GM12878 (cell line): ENCODE measurements at regions not wholly inside any gene's neighbourhood (a gene's known extent, or its start where the extent isn't known, plus 50 kb on each side); places are given as distances from the start of the nearest gene placed in this dataset.

Source experiments
- ATAC-seq: fragments of 200-7000 bp; cut with Tn5 transposase; 3 replicates; pipeline ENCODE4 v1.9.1; 2020; ENCODE audit warnings: mild to moderate bottlenecking, moderate library complexity
- BruUV-seq: library from RNA; stranded (reverse); fragments of 400-500 nt; replicated peaks from 2 replicates; lab custom pipeline; 2021; lab: Mats Ljungman, UMichigan
- CTCF ChIA-PET: fragments of 300-600 bp; sonication (Branson Sonifier 250); formaldehyde crosslinking; extraction: SDS; loops from one replicate; lab custom pipeline; 2021; ENCODE audit warnings: inconsistent platforms; lab: Yijun Ruan, JAX
- POLR2A ChIA-PET: fragments of 350-600 bp; formaldehyde crosslinking; extraction: SDS; loops from one replicate; lab custom pipeline; 2021; ENCODE audit warnings: inconsistent platforms; lab: Charles Lee
- RAD21 ChIA-PET: fragments of 300-600 bp; sonication (Branson Sonifier 250); formaldehyde crosslinking; loops from one replicate; lab custom pipeline; 2023; ENCODE audit warnings: antibody characterized with exemption; ENCODE audit not compliant: unreplicated experiment; lab: Charles Lee
- SMC1A ChIA-PET: fragments of 300-600 bp; sonication (Branson Sonifier 250); formaldehyde crosslinking; loops from one replicate; lab custom pipeline; 2023; ENCODE audit not compliant: unreplicated experiment, uncharacterized antibody; lab: Charles Lee
- DNase-seq: peaks from one replicate; pipeline ENCODE4 v3.0.0-alpha.2; 2011; ENCODE audit warnings: low read depth, low spot score
- FAIRE-seq: peaks from 3 replicates; lab custom pipeline; 2011; peaks lifted over from hg19 to GRCh38; lab: Jason Lieb, UNC
- H2AFZ ChIP-seq: 2 replicates; pipeline ENCODE4 v1.6.0; 2011; ENCODE audit warnings: low read depth, low read length, control low read depth; ENCODE audit not compliant: control insufficient read depth
- H3K27ac ChIP-seq: 2 replicates; pipeline ENCODE4 v1.5.1; 2011; ENCODE audit warnings: control low read depth; ENCODE audit not compliant: control insufficient read depth, insufficient read depth
- H3K27me3 ChIP-seq, 2 experiments: replicated peaks in 1 of 2; 2 replicates each; pipeline versions ENCODE4 v1.6.0 to v1.6.1; 2011; ENCODE audit warnings: low read length in 1 of 2; ENCODE audit not compliant: control insufficient read depth in 2 of 2, insufficient read depth in 2 of 2
- H3K36me3 ChIP-seq, 2 experiments: 2 replicates each; pipeline ENCODE4 v1.5.1; 2011; ENCODE audit warnings: low read length in 1 of 2; ENCODE audit not compliant: control insufficient read depth in 2 of 2, insufficient read depth in 2 of 2
- H3K4me1 ChIP-seq: 2 replicates; pipeline ENCODE4 v1.6.1; 2011; ENCODE audit warnings: mild to moderate bottlenecking, low read length, moderate library complexity, mixed read lengths; ENCODE audit not compliant: control insufficient read depth, insufficient read depth
- H3K4me2 ChIP-seq: 2 replicates; pipeline ENCODE4 v1.6.0; 2011; ENCODE audit warnings: control low read depth; ENCODE audit not compliant: control insufficient read depth, insufficient read depth
- H3K4me3 ChIP-seq: fragments of 200-600 bp; sonication (generic); 2 replicates; pipeline ENCODE4 v1.5.1; 2016
- H3K79me2 ChIP-seq: 2 replicates; pipeline ENCODE4 v1.6.0; 2011; ENCODE audit warnings: low read length; ENCODE audit not compliant: control insufficient read depth, insufficient read depth
- H3K9ac ChIP-seq: 2 replicates; pipeline ENCODE4 v1.8.0; 2011; ENCODE audit warnings: low read length, control low read depth, mixed read lengths; ENCODE audit not compliant: control insufficient read depth, insufficient read depth
- H3K9me3 ChIP-seq: replicated peaks from 3 replicates; pipeline ENCODE4 v1.5.1; 2011; ENCODE audit warnings: mild to moderate bottlenecking, low read length; ENCODE audit not compliant: control insufficient read depth, insufficient read depth
- H4K20me1 ChIP-seq: 2 replicates; pipeline ENCODE4 v1.6.0; 2011; ENCODE audit not compliant: control insufficient read depth, insufficient read depth
- BACH1 ChIP-seq: fragments of 450-650 bp; IDR thresholded peaks from 2 replicates; pipeline ENCODE4 v1.6.1; 2017; ENCODE audit warnings: mild to moderate bottlenecking, borderline replicate concordance
- CBFB ChIP-seq: IDR thresholded peaks from 2 replicates; pipeline ENCODE4 v1.6.1; 2016; ENCODE audit warnings: antibody characterized with exemption, low read depth
- CREB1 ChIP-seq: IDR thresholded peaks from 2 replicates; pipeline ENCODE4 v1.6.1; 2012; ENCODE audit warnings: low read depth, mild to moderate bottlenecking, inconsistent platforms
- EGR1 ChIP-seq, 2 experiments: IDR thresholded peaks; 1 replicate in 1 of 2; 2 replicates in 1 of 2; pipeline ENCODE4 v1.6.1; 2011 to 2012; ENCODE audit warnings: low read depth in 2 of 2, low read length in 2 of 2, borderline replicate concordance in 1 of 2, mild to moderate bottlenecking in 1 of 2, moderate library complexity in 1 of 2
- ESRRA ChIP-seq: IDR thresholded peaks from 2 replicates; pipeline ENCODE4 v1.6.1; 2012; ENCODE audit warnings: mild to moderate bottlenecking, low read length, improper control_type of control experiment
- MYC ChIP-seq: IDR thresholded peaks from 2 replicates; pipeline ENCODE4 v1.6.1; 2011; ENCODE audit warnings: mild to moderate bottlenecking, low read length, moderate library complexity, inconsistent platforms; ENCODE audit not compliant: insufficient read depth, insufficient replicate concordance, insufficient read length, severe bottlenecking
- NFYB ChIP-seq: IDR thresholded peaks from 2 replicates; pipeline ENCODE4 v1.6.1; 2011; ENCODE audit warnings: low read depth, mild to moderate bottlenecking, low read length, improper control_type of control experiment, moderate library complexity; ENCODE audit not compliant: insufficient read depth
- PAX5 ChIP-seq: IDR thresholded peaks from 2 replicates; pipeline ENCODE4 v1.6.1; 2011; ENCODE audit warnings: low read depth, low read length, borderline replicate concordance
- RB1 ChIP-seq: fragments of 450-650 bp; formaldehyde crosslinking; IDR thresholded peaks from 2 replicates; pipeline ENCODE4 v1.6.1; 2017; ENCODE audit warnings: mild to moderate bottlenecking, borderline replicate concordance
- RBBP5 ChIP-seq: fragments of 200-600 bp; sonication (generic); conservative IDR thresholded peaks from 2 replicates; pipeline ENCODE4 v1.6.1; 2016
- SREBF2 ChIP-seq: IDR thresholded peaks from 2 replicates; pipeline ENCODE4 v1.6.1; 2012; ENCODE audit warnings: mild to moderate bottlenecking, low read length
- SUZ12 ChIP-seq: fragments of 200-600 bp; sonication (generic); IDR thresholded peaks from one replicate; pipeline ENCODE4 v1.6.1; 2018; ENCODE audit warnings: antibody characterized with exemption, mild to moderate bottlenecking; ENCODE audit not compliant: unreplicated experiment
- TCF3 ChIP-seq: IDR thresholded peaks from 2 replicates; pipeline ENCODE4 v1.6.1; 2012; ENCODE audit warnings: low read depth, mild to moderate bottlenecking, low read length, borderline replicate concordance; ENCODE audit not compliant: insufficient read depth
- WGBS: methylation state at CpG from one replicate; pipeline ENCODE4 v1.1.6; 2016; ENCODE audit warnings: low lambda C conversion rate; ENCODE audit not compliant: insufficient replicate concordance, insufficient coverage; ENCODE audit errors: missing lambda C conversion rate; 5-methylcytosine and 5-hydroxymethylcytosine counted together
- in situ Hi-C: fragments of 300-500 bp; cut with MboI; formaldehyde crosslinking; loops from 9 replicates; pipeline ENCODE4 v1.14.3; 2018; ENCODE audit warnings: mixed read lengths
- intact Hi-C: fragments of 100-400 bp; cut with micrococcal nuclease; formaldehyde crosslinking; loops from one replicate; pipeline ENCODE4 v1.14.2; 2022; ENCODE audit not compliant: unreplicated experiment
- TF ChIP-seq, protein P1 (sequence below): IDR thresholded peaks from 2 replicates; pipeline ENCODE4 v1.6.1; 2012; ENCODE audit warnings: low read depth, low read length, improper control_type of control experiment

DNA sequence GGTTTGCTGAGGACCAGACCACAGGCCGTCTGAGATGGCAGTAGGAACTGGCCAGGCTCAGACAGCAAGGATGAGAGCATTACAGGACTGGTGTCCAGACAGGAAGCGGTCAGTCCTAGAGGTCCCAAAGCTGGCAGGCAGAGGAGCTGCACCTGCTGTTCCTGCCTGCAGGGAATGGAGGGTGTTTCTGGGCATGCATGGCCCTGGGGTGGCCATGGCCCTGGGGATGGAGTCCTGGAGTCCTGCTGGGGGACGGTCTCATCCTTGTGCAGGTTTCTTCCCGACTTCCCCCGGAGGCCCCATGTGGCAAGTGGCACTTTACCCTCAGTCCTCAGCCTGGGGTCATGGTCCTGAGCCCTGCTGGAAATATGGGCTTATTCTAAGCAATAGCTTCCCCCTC, 274.9 kb upstream of the ADARB2 start:
- Histone ChIP-seq H3K36me3 (no peaks in the 10 kb centered on the region), H3K27me3 (no peaks in the 10 kb centered on the region), H3K4me2 (no peak overlapping the region), H3K9ac (no peak overlapping the region), H3K4me3 (no peak overlapping the region), H4K20me1 (no peaks in the 10 kb centered on the region), H3K9me3 (no peaks in the 10 kb centered on the region), H2AFZ (no peak overlapping the region), H3K27ac (no peak overlapping the region), H3K4me1 (no peaks in the 10 kb centered on the region), H3K79me2 (no peaks in the 10 kb centered on the region)
- ATAC-seq (no peak), FAIRE-seq (no peak), DNase-seq (no peak)
- POLR2A ChIA-PET, result no interaction called here
- in situ Hi-C loops, result no loop called here
- CTCF ChIA-PET, result no interaction called here
- no TSS peak for BruUV-seq
- SMC1A ChIA-PET, result no interaction called here
- 34% methylated on average over 5 of the region's 5 CpGs for WGBS
- RAD21 ChIA-PET, result no interaction called here
- intact Hi-C loops, result no loop called here
- TF ChIP-seq BACH1 (no peak), RBBP5 (no peak), SUZ12 (no peak), PAX5 (no peak), NFYB (no peak), ESRRA (no peak), SREBF2 (no peak), TCF3 (no peak), RB1 (no peak), CREB1 (no peak), CBFB (no peak), MYC (no peak), EGR1 (IDR thresholded peaks at IDR 0.05; ENCODE audit: borderline replicate concordance in 1 of 2, low read depth in 2 of 2, low read length in 2 of 2) (no peak)
- TF ChIP-seq, protein P1, sequence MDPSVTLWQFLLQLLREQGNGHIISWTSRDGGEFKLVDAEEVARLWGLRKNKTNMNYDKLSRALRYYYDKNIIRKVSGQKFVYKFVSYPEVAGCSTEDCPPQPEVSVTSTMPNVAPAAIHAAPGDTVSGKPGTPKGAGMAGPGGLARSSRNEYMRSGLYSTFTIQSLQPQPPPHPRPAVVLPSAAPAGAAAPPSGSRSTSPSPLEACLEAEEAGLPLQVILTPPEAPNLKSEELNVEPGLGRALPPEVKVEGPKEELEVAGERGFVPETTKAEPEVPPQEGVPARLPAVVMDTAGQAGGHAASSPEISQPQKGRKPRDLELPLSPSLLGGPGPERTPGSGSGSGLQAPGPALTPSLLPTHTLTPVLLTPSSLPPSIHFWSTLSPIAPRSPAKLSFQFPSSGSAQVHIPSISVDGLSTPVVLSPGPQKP, result no peak
